ENCODE measurements at regions not wholly inside any gene's neighbourhood (a gene's known extent, or its start where the extent isn't known, plus 50 kb on each side); places are given as distances from the start of the nearest gene placed in this dataset.
A peak's percentile ranks its signal among the peaks of the same experiment; 100 is the strongest.

GRCh38 chr1:56331892-56332567 is 247.3 kb downstream of the PLPP3 start (continued):
- TF ChIP-seq SUZ12 (IDR thresholded peaks at IDR 0.05; ENCODE audit: low read depth, low read length) (no peak), ZKSCAN5 (CRISPR knock-in tag; IDR thresholded peaks at IDR 0.05) (no peak), ZNF264 (CRISPR knock-in tag; IDR thresholded peaks at IDR 0.05) (peak; percentile 74; the same call in 1 of the 2 replicates), AKAP8 (CRISPR knock-in tag; IDR thresholded peaks at IDR 0.05) (no peak), TBX2 (CRISPR knock-in tag; IDR thresholded peaks at IDR 0.05; ENCODE audit: borderline replicate concordance) (no peak; the same call in 1 of the 2 replicates), ZFP90 (CRISPR knock-in tag; IDR thresholded peaks at IDR 0.05; ENCODE audit: borderline replicate concordance) (0 out of 2 replicates have a peak, but pooled peaks have one; percentile 53), ZNF317 (CRISPR knock-in tag; IDR thresholded peaks at IDR 0.05) (0 out of 2 replicates have a peak, but pooled peaks have one; percentile 33), ZNF362 (CRISPR knock-in tag; IDR thresholded peaks at IDR 0.05; ENCODE audit: borderline replicate concordance) (no peak; the same call in 1 of the 2 replicates), ZNF484 (CRISPR knock-in tag; IDR thresholded peaks at IDR 0.05; ENCODE audit: borderline replicate concordance, low read depth) (no peak), REL (CRISPR knock-in tag; conservative IDR thresholded peaks at IDR 0.05) (no peak), FOSL1 (CRISPR knock-in tag; IDR thresholded peaks at IDR 0.05; ENCODE audit: borderline replicate concordance) (no peak), ZNF335 (CRISPR knock-in tag; IDR thresholded peaks at IDR 0.05) (0 out of 2 replicates have a peak, but pooled peaks have one; percentile 21), ZNF407 (CRISPR knock-in tag; IDR thresholded peaks at IDR 0.05; ENCODE audit: not compliant biosample characterization) (no peak), POLR2G (IDR thresholded peaks at IDR 0.05; ENCODE audit: low read depth, low read length) (peak; percentile 40), MED8 (CRISPR knock-in tag; IDR thresholded peaks at IDR 0.05; ENCODE audit: insufficient replicate concordance) (peak; percentile 56)
- TF ChIP-seq, protein P1, sequence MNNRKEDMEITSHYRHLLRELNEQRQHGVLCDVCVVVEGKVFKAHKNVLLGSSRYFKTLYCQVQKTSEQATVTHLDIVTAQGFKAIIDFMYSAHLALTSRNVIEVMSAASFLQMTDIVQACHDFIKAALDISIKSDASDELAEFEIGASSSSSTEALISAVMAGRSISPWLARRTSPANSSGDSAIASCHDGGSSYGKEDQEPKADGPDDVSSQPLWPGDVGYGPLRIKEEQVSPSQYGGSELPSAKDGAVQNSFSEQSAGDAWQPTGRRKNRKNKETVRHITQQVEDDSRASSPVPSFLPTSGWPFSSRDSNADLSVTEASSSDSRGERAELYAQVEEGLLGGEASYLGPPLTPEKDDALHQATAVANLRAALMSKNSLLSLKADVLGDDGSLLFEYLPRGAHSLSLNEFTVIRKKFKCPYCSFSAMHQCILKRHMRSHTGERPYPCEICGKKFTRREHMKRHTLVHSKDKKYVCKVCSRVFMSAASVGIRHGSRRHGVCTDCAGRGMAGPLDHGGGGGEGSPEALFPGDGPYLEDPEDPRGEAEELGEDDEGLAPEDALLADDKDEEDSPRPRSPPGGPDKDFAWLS (CRISPR knock-in tag; IDR thresholded peaks at IDR 0.05; ENCODE audit: borderline replicate concordance), result no peak
- TF ChIP-seq, protein P2, sequence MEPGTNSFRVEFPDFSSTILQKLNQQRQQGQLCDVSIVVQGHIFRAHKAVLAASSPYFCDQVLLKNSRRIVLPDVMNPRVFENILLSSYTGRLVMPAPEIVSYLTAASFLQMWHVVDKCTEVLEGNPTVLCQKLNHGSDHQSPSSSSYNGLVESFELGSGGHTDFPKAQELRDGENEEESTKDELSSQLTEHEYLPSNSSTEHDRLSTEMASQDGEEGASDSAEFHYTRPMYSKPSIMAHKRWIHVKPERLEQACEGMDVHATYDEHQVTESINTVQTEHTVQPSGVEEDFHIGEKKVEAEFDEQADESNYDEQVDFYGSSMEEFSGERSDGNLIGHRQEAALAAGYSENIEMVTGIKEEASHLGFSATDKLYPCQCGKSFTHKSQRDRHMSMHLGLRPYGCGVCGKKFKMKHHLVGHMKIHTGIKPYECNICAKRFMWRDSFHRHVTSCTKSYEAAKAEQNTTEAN (CRISPR knock-in tag; conservative IDR thresholded peaks at IDR 0.05), result 0 out of 2 replicates have a peak, but pooled peaks have one; percentile 10
